Urothelium cell line (cell line): ENCODE measurements at regions not wholly inside any gene's neighbourhood (a gene's known extent, or its start where the extent isn't known, plus 50 kb on each side); places are given as distances from the start of the nearest gene placed in this dataset.
A peak's percentile ranks its signal among the peaks of the same experiment; 100 is the strongest.

Source experiments
- DNase-seq: peaks from one replicate; pipeline ENCODE4 v3.0.0; 2011; ENCODE audit warnings: low spot score, mixed read lengths
- FAIRE-seq: peaks from 2 replicates; lab custom pipeline; 2011; peaks lifted over from hg19 to GRCh38; lab: Jason Lieb, UNC

DNA sequence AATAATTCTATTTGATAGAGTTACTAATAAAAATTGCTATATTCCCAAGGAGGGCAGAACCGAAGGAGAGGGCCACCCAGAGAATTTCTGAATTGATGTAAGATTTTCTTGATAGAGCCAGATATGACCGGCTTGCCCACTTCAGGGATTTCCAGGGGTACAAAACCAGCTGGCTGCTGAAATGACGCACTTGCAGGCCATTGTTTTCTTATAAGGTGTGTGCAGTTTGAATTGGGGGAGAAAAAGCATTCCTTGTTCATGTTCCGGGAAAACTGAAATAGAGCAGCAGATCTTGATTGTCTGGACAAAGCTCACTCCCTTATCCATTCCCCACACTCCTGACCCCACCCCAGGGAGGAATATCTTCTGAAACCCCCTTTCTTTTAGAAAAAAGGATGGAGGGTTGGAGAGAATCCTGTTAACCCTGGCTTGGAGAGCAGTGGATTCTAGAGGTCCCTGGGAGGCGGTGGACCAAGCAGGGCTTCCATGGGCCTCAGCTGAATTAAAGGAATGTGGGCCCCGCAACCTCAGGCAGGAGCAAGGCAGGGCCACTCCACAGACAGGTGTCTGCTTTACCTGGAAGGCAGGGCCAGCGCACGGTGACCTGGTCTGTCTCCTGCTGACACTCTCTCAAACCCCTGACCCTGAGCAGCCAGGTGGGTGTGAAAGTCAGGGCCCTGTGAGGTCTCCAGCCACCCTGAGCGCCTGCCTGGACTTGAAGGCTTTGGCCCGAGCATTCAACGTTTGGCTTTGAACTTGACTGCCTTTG is 96.4 kb downstream of the TMEM170B start:
- DNase-seq (no peak), FAIRE-seq (no peak)

DNA sequence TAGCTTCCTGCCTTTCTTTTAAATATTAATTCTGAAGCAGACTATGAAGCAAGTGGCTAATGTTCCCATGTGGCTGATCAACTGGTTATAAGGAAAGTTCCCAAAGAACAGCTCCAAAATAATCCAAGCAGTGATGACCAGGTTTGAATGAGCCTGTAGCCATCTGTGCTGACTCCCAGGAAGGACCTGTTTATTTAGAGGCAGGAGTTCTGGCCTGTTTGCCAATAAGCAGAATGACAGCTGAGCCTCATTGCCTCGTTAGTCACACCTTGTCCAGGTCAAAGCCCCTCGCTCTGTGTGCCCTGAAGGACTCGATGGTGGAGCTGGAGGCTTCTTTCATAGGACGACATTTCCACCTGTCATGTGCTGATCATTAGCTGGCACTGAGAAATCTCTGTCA is 97.4 kb downstream of the TMEM170B start:
- FAIRE-seq (no peak), DNase-seq (no peak)

DNA sequence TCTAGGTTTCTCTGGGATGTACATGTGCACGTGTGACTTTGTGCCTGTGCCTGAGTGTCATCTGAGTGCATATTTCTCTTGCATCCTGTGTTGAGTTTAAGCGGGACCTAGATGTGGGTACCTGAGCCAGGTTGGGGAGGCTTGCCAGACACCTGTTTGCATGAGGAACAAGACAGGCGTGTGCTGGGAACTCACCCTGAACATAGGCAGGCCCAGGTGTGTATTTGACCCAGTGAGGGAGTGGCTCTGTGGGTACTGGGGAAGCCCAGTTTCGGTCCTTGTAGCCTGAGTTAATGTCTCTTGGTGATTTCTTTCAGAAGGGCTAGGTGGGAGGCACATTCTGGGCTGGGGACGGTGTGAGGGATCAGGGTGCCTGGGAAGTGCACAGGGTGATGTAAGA is 98.6 kb downstream of the TMEM170B start:
- FAIRE-seq (no peak), DNase-seq (no peak)

DNA sequence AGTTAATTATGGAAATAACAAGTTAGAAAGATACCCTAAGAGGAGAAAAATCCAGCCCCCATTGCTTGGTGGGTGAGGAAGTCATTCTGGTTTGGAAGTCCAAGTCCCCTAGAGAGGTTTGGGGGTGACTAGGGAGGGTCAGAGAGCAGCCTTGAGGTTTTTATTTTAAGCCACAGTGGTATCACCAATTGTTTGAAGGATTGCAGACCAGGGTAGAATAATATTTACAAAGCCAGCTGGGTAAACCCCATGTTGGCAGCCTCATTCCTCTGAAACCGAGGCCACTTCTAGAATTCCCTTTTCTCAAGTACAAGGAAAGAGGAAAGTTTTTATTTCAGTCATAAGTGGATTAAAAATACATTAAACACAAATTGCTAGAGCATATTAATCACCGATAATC is 99.7 kb downstream of the TMEM170B start:
- FAIRE-seq, result no peak
- DNase-seq, result no peak

DNA sequence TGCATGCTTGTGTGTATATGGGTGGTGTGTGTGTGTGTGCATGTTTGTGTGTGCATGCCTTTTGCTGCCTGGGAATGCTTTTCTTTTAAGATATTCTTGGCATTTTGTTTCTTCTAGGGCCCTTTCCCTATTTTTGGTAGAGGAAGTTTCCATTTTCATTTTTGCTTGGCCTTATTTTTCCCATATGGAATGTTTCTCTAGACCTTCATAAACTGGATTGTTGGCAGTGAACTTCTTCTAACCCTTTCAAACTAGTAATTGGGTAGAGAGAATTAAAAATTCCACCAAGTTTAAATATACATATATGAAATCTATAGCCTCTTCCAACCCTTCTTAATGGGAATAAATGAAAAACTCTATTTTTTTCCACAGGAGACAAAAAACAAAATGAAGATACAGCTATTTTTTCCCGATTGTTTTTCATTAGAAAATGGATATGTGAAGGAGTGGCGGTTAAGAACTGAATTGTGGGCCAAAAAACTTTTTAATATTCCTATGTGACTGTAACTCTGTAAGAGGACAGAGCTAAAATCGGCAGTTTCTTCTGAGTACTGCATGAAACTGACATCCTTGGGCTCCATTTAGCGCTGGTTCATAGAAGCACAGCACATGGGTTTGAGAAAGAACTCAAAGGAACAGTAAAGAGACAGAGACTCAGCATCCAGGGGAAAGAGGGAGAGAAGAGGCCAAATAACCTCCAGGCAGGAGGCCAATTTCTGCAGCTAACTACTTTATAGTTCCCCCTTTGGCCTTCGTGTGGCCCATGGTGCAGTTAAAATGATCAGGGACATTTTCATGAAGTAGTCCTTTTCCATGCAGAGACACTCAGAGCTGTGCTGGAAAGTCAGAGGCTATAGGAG is 102.1 kb downstream of the TMEM170B start:
- DNase-seq, result no peak
- no peak for FAIRE-seq

DNA sequence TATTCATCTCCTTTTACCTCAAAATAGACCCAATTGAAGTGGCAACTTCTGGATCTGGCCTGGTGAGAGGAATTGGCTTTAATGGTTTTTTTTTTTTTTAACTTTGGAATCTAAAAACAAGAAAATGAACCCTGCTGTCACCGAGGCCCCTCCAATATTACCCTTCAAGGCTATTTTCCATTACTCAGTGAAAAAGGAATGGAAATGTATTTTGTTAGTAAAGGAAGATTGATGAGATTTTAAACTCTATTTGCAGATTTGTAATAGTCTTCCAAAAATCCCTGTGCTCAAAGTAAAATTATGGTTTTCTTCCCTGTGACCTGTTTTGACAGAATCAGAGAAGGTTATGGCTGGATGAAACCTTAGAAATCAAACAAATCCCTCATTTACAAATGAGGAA is 102.9 kb downstream of the TMEM170B start:
- DNase-seq (no peak), FAIRE-seq (no peak)

DNA sequence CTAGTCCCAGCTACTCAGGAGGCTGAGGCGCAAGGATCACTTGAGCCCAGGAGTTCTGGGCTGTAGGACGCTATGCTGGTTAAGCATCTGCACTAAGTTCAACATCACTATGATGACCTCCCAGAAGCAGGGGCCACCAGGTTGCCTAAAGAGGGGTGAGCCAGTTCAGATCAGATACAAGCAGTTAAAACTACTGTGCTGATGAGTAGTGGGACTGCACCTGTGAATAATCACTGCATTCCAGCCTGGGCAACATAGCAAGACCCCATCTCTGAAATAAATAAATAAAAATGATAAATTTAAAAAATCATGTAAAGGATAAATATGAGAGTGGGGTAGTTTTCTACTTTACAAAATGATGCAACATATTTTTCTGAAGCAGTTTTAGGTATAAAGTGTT is 106.5 kb downstream of the TMEM170B start:
- no peak for FAIRE-seq

DNA sequence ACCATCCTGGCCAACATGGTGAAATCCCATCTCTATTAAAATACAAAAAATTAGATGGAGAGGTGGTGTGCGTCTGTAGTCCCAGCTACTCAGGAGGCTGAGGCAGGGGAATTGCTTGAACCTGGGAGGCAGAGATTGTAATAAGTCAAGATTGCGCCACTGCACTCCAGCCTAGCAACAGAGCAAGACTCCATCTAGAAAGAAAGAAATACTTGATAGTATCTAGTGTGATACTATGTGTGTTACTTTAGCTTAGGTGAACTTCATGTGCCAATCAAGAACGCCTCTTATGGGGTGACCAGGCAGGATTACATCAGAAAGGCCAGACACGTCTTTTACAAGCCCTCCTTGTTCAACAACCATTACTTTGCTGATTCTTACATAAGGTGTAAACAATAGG is 107.1 kb downstream of the TMEM170B start:
- no peak for FAIRE-seq
- no peak for DNase-seq

More for the DNA sequence above, 106.5 kb downstream of the TMEM170B start:
- DNase-seq, result no peak

DNA sequence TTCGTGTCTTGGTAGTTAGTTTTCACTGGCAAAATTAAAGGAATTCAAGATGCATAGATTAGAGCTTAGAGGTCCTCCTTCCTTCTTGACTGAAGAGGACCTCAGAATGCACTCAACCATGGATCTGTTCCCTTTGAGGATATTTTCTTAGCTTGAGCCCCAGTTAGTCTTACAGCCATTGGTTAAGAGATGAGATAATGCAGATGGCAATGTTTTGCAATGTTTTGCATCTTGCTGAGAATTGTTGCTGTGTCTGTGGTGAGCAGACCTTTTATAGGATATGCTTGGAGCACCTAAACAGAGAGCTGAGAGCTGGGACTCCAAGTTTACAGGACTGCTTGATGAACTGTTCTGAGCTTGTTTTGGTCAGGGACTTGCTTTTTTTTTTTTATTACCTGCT is 107.5 kb downstream of the TMEM170B start:
- no peak for FAIRE-seq
- DNase-seq, result no peak

DNA sequence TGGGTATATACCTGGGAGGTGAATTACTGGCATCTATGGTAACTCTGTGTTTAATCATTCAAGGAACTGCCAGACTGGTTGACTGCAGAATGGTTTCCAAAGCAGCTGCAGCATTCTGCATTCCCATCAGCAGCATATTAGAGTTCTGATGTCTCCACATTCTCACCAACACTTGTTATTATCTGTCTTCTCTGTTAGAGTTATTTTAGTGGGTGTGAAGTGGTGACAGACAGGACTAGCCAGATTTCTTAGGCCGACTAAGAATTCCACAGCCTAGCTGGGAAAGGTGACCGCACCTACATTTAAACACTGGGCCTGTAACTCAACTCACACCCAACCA is 110.9 kb downstream of the TMEM170B start:
- no peak for DNase-seq
- no peak for FAIRE-seq

DNA sequence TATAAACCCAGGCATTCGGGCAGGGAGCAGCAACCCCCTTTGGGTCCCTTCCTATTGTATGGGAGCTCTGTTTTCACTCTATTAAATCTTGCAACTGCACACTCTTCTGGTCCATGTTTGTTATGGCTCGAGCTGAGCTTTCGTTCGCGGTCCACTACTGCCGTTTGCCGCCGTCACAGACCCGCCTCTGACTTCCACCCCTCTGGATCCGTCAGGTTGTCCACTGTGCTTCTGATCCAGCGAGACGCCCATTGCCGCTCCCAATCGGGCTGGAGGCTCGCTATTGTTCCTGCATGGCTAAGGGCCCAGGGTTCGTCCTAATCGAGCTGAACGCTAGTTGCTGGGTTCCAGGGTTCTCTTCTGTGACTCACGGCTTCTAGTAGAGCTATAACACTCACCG is 111.3 kb downstream of the TMEM170B start:
- DNase-seq (no peak), FAIRE-seq (no peak)

DNA sequence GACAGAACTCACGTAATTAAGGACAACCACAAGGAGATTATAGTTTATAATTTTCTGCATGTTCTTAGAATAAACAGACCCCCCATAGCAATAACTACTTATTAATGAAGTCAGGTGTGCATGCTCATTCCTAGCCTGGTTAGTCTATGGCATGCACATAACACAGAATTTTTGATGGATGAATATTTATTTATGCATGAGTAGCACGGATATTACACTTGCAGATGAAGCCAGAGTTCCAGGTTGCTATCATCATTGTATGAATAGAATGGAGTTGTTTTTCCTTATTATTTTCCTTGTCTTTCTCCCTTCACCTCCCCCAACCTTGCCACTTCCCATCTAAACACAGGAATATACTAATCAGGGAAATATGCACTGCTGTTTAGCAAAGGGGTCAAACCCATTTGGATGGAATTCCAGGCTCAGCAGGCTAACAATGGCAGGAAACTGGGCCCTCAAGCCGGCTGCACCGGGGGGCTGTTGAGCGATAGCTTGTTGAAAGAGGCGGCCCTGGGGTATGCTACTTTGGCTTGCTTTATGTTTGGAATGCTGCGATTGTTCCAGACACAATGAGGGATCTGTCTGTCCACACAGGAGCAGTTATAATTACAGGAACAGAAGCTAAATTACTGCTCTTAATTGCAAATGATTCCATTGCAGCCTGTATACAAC is 112.6 kb downstream of the TMEM170B start:
- FAIRE-seq (no peak), DNase-seq (peak; percentile 57)

DNA sequence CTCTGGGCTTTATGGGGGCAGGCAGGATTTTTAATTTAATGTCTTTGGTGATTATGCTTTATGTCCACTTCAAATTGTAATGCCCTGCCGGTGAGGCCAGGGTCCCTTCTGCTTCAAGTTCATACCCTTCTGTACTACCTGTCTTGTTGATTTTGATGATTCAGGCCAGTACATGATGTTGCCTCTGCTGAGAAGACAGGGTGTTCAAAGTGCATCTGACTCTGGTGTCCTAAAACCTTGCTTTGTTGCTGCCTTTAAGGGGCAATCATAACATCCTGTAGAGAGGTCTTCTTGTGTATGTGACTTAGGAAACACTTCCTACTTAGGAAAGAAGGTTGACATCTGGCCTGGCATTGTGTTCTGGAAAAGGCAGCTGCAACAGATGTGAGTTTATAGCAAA is 113.2 kb downstream of the TMEM170B start:
- DNase-seq (no peak), FAIRE-seq (no peak)

DNA sequence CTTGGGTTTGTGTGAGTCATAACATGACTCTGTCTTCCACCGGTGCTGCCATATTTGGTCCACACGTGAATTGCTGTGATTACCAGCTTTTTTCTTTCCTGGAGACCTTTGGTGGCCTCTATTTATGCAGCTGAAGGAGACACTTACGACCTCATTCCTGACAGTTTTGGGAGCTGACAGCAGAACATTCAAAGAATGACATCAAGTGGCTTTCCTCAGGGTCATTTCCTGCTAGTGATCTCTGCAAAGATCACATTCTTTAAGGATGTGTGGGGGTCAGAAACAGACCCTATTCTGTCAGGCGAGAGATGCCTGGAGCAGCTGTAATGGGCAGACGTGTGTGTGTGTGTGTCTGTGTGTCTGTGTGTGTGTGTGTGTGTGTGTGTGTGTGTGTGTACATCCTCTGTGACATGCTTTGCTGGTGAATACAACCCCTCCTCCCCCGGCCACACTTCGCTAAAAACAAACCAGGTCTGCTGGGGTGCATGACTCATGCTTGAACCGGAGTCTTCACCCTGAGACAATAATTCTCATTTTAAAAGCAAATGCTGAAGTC is 115.6 kb downstream of the TMEM170B start:
- FAIRE-seq, result no peak
- peak; percentile 82 for DNase-seq

DNA sequence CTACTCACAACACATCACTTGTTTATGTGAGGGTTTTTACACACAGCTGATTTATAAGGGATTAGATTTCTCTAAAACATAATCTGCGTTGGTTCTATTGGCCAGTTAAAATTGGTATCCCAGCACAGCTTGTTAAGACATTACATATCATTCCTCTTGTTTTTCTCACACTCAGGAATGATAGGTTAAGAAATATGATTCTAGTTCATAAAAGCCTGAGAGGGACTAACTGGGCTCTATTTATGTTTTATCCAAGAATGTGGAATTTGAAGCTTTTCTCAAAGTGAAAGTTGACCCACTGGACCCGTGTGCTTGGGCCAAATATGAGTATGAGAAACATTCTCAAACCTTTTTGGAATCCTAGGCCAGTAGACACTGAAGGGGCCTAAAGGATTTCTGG is 117.3 kb downstream of the TMEM170B start:
- DNase-seq, result no peak
- FAIRE-seq, result no peak

DNA sequence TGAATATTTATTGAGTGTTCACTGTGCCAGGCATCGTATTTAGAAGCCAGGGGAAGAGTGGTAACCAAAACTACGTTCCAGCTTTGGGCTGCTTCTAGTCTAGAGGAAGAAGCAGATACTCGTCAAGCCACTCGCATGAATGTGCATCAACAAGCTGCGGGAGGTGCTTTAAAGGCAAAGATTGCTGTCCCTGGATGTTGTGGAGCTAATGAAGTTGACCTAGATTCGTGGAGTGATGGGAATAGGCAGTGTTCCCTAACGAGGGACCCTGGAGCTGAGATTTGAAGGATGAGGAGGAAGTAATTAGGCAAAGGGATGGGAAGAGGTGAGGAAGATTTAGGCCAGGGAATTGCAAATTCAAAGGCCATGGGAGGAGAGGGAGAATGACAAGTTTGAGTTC is 118.9 kb downstream of the TMEM170B start:
- DNase-seq (no peak), FAIRE-seq (no peak)

DNA sequence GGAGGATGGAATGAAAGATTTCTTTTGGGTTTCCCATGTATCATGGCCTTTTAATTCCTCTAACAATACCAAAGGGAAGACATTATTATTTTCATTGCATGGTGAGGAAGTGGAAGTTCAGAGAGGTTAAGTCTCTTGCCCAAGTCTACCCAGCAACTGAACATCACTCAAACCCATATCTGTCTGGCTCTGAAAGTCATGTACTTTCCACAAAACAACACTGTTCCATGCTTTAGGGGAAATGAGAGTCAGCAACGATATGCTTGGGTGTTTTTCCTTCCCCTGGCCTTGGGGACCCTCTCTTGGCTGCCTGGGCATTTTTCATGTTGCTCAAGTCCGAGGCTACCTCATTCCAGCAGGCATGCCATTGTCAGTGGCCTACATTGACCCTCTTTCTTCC is 118.8 kb downstream of the ADTRP start:
- DNase-seq (no peak), FAIRE-seq (no peak)

DNA sequence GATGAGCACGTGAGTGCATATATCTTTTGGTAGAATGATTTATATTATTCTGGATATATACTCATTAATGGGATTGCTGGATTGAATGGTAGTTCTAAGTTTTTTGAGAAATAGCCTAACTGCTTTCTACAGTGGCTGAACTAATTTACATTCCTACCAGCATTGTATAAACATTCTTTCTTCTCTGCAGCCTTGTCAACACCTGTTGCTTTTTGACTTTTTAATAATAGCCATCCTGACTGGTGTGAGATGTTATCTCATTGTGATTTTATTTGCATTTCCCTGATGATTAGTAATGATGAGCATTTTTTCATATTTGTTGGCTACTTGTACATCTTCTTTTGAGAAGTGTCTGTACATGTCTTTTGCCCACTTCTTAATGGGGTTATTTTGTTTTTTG is 116.3 kb downstream of the ADTRP start:
- FAIRE-seq (no peak), DNase-seq (no peak)

DNA sequence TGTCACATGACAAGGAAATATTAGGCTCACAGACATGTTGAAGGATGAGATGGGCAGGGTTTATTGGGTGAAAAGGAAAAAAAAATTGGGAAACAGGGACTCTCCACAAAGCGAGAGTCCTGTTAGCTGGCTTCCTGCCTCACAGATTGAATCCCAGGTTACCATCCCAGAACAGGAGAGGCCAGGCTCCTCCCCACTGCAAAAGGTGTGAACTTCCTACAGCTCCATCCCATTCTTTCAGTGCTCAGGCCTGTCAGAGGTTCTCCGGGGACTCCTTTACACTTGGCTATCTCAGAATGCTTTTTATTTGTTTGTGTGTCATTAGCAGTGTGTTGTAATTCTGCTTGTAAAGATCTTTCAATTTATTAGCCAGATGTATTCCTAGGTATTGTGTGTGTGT is 115.1 kb downstream of the ADTRP start:
- FAIRE-seq (no peak), DNase-seq (no peak)
